ENCODE measurements at regions not wholly inside any gene's neighbourhood (a gene's known extent, or its start where the extent isn't known, plus 50 kb on each side); places are given as distances from the start of the nearest gene placed in this dataset.

DNA sequence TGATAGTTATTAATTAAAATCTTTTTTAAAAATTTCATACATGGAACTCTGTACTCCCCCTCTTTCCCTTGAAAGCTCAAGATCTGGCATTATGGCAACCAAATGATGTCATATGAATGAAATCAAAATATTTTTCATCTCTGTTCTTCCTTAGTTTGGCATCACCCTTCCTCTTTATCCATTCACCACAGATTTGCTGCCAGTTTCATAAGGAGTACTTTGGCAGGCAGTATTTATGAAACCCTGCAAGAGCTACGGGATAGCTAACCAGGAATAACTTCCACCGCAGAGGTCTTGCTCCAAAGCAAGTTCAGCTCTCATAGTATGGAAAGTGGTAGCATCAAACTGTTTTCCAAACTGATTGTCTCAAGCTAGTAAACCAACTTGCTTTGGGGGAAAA is 113.9 kb upstream of the DOK5 start:
- TF ChIP-seq YY1 (IDR thresholded peaks at IDR 0.05; ENCODE audit: low read depth) (no peak), JUND (IDR thresholded peaks at IDR 0.05) (no peak), USF1 (IDR thresholded peaks at IDR 0.05; ENCODE audit: borderline replicate concordance, low read depth) (no peak)
- TF ChIP-seq, protein P1, sequence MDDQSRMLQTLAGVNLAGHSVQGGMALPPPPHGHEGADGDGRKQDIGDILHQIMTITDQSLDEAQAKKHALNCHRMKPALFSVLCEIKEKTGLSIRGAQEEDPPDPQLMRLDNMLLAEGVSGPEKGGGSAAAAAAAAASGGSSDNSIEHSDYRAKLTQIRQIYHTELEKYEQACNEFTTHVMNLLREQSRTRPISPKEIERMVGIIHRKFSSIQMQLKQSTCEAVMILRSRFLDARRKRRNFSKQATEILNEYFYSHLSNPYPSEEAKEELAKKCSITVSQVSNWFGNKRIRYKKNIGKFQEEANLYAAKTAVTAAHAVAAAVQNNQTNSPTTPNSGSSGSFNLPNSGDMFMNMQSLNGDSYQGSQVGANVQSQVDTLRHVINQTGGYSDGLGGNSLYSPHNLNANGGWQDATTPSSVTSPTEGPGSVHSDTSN (IDR thresholded peaks at IDR 0.05) = no peak
- Histone ChIP-seq H3K79me2 (ENCODE audit: insufficient read depth) (no peaks in the 10 kb centered on the region), H4K20me1 (ENCODE audit: insufficient read depth) (no peaks in the 10 kb centered on the region), H3K36me3 (replicated peaks in 1 of 2; ENCODE audit: control insufficient read depth in 1 of 2, insufficient read depth in 2 of 2, low read length in 1 of 2) (no peaks in the 10 kb centered on the region), H3K9me3 (no peaks in the 10 kb centered on the region), H2AFZ (ENCODE audit: low read depth) (no peak overlapping the region), H3K4me3 (ENCODE audit: low read depth in 2 of 2, low read length in 1 of 2) (no peak overlapping the region), H3K9ac (no peak overlapping the region), H3K4me1 (ENCODE audit: control insufficient read depth in 1 of 2, insufficient read depth in 2 of 2, low read depth in 1 of 2, low read length in 1 of 2) (no peaks in the 10 kb centered on the region; a peak in 1 of 4 replicates), H3K9me2 (no peaks in the 10 kb centered on the region), H3K27me3 (ENCODE audit: insufficient read depth) (no peaks in the 10 kb centered on the region), H3K27ac (ENCODE audit: low read depth in 2 of 2, low read length in 1 of 2) (no peak overlapping the region), H3K4me2 (no peak overlapping the region), H3F3A (replicated peaks; ENCODE audit: insufficient read depth) (no peaks in the 10 kb centered on the region)
- POLR2A ChIA-PET = no interaction called here
- WGBS (ENCODE audit: low lambda C conversion rate) = 55% methylated on average over 2 of the region's 2 CpGs
- CTCF ChIA-PET = no interaction called here
- no peak for DNase-seq

- Histone ChIP-seq H3K4me3 (ENCODE audit: low read depth in 2 of 2, low read length in 1 of 2) (no peak overlapping the region), H3K27ac (ENCODE audit: low read depth in 2 of 2, low read length in 1 of 2) (no peak overlapping the region), H3K9me2 (no peaks in the 10 kb centered on the region), H3K4me2 (no peak overlapping the region), H3K27me3 (ENCODE audit: insufficient read depth) (no peaks in the 10 kb centered on the region), H3K4me1 (ENCODE audit: control insufficient read depth in 1 of 2, insufficient read depth in 2 of 2, low read depth in 1 of 2, low read length in 1 of 2) (no peaks in the 10 kb centered on the region), H3K9me3 (no peaks in the 10 kb centered on the region), H3K79me2 (ENCODE audit: insufficient read depth) (no peaks in the 10 kb centered on the region), H3K36me3 (replicated peaks in 1 of 2; ENCODE audit: control insufficient read depth in 1 of 2, insufficient read depth in 2 of 2, low read length in 1 of 2) (no peaks in the 10 kb centered on the region), H2AFZ (ENCODE audit: low read depth) (no peak overlapping the region), H3K9ac (no peak overlapping the region), H4K20me1 (ENCODE audit: insufficient read depth) (no peaks in the 10 kb centered on the region), H3F3A (replicated peaks; ENCODE audit: insufficient read depth) (no peaks in the 10 kb centered on the region)
- TF ChIP-seq NFIC (IDR thresholded peaks at IDR 0.05; ENCODE audit: borderline replicate concordance) (no peak), YY1 (IDR thresholded peaks at IDR 0.05; ENCODE audit: low read depth) (no peak)
- POLR2A ChIA-PET = no interaction called here
- no peak for DNase-seq
- CTCF ChIA-PET = no interaction called here
Observed at GRCh38 chr20:54362283-54362682, 113.1 kb upstream of the DOK5 start.

DNA sequence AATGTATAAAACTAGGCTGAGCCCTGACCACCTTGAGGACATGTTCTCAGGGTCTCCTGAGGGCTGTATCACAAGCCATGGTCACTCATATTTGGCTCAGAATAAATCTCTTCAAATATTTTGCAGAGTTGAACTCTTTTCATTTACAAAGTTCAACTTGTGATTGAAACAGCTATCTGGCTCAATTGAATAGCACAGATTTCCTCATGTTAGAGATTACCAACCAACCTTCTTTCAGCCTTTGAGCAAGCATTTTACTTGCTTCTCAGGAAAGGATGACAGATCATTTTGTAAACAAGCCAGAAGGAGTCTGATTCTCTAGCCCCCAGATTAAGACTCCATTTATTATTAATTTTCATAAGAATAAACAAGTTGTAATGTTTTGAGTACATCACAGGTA is 111.0 kb upstream of the DOK5 start:
- Histone ChIP-seq H2AFZ (ENCODE audit: low read depth) (no peak overlapping the region), H3K4me3 (ENCODE audit: low read depth in 2 of 2, low read length in 1 of 2) (no peak overlapping the region), H3K79me2 (ENCODE audit: insufficient read depth) (no peaks in the 10 kb centered on the region), H3K36me3 (replicated peaks in 1 of 2; ENCODE audit: control insufficient read depth in 1 of 2, insufficient read depth in 2 of 2, low read length in 1 of 2) (no peaks in the 10 kb centered on the region), H3K27ac (ENCODE audit: low read depth in 2 of 2, low read length in 1 of 2) (no peak overlapping the region), H3K9ac (no peak overlapping the region), H4K20me1 (ENCODE audit: insufficient read depth) (no peaks in the 10 kb centered on the region), H3K27me3 (ENCODE audit: insufficient read depth) (no peaks in the 10 kb centered on the region), H3K4me2 (no peak overlapping the region), H3K4me1 (ENCODE audit: control insufficient read depth in 1 of 2, insufficient read depth in 2 of 2, low read depth in 1 of 2, low read length in 1 of 2) (no peaks in the 10 kb centered on the region), H3K9me3 (no peaks in the 10 kb centered on the region), H3F3A (replicated peaks; ENCODE audit: insufficient read depth) (no peaks in the 10 kb centered on the region), H3K9me2 (no peaks in the 10 kb centered on the region)
- DNase-seq = no peak
- POLR2A ChIA-PET = no interaction called here
- no peak for TF ChIP-seq USF1 (IDR thresholded peaks at IDR 0.05; ENCODE audit: borderline replicate concordance, low read depth)
- CTCF ChIA-PET = no interaction called here

Measured in SK-N-SH (cell line).